ENCODE measurements at regions not wholly inside any gene's neighbourhood (a gene's known extent, or its start where the extent isn't known, plus 50 kb on each side); places are given as distances from the start of the nearest gene placed in this dataset.

- WGBS, 2 donors, result 52 to 58% methylated on average over 5 of the region's 5 CpGs
- TF ChIP-seq POLR2A (IDR thresholded peaks at IDR 0.05), result no peak
- TF ChIP-seq CTCF (IDR thresholded peaks at IDR 0.05), result no peak
- intact Hi-C loops (cut with DNase I; ENCODE audit: low total_unique reads), result no loop called here
Measured at GRCh38 chr7:24019841-24020240, 264.1 kb upstream of the NPY start.

GRCh38 chr7:24024276-24025068 is 259.5 kb upstream of the NPY start:
- TF ChIP-seq POLR2A (IDR thresholded peaks at IDR 0.05) (no peak), CTCF (IDR thresholded peaks at IDR 0.05) (no peak)
- 35 to 37% methylated on average over 6 of the region's 6 CpGs for WGBS, 2 donors
- DNase-seq (ENCODE audit: low spot score in 2 of 2), result no peak
- intact Hi-C loops (cut with DNase I; ENCODE audit: low total_unique reads), result no loop called here
- H3K4me3 ChIP-seq (ENCODE audit: low read depth, poor library complexity, severe bottlenecking), result no peak overlapping the region

More at GRCh38 chr7:24019841-24020240, 264.1 kb upstream of the NPY start:
- DNase-seq (ENCODE audit: low spot score in 2 of 2), result no peak
- H3K4me3 ChIP-seq (ENCODE audit: low read depth, poor library complexity, severe bottlenecking), result no peak overlapping the region

GRCh38 chr7:24025094-24025493 is 258.9 kb upstream of the NPY start:
- no peak for DNase-seq (ENCODE audit: low spot score in 2 of 2)
- H3K4me3 ChIP-seq (ENCODE audit: low read depth, poor library complexity, severe bottlenecking), result no peak overlapping the region
- TF ChIP-seq POLR2A (IDR thresholded peaks at IDR 0.05) (no peak), CTCF (IDR thresholded peaks at IDR 0.05) (no peak)
- intact Hi-C loops (cut with DNase I; ENCODE audit: low total_unique reads), result no loop called here
- WGBS, 2 donors, result 18 to 26% methylated on average over 2 of the region's 2 CpGs

GRCh38 chr7:24025765-24026164 is 258.2 kb upstream of the NPY start:
- 84 to 93% methylated on average over 3 of the region's 3 CpGs for WGBS, 2 donors
- H3K4me3 ChIP-seq (ENCODE audit: low read depth, poor library complexity, severe bottlenecking), result no peak overlapping the region
- TF ChIP-seq POLR2A (IDR thresholded peaks at IDR 0.05) (no peak), CTCF (IDR thresholded peaks at IDR 0.05) (no peak)
- no peak for DNase-seq (ENCODE audit: low spot score in 2 of 2)
- intact Hi-C loops (cut with DNase I; ENCODE audit: low total_unique reads), result no loop called here

GRCh38 chr7:24026351-24026750 is 257.6 kb upstream of the NPY start:
- H3K4me3 ChIP-seq (ENCODE audit: low read depth, poor library complexity, severe bottlenecking), result no peak overlapping the region
- no peak for DNase-seq (ENCODE audit: low spot score in 2 of 2)
- TF ChIP-seq POLR2A (IDR thresholded peaks at IDR 0.05) (no peak), CTCF (IDR thresholded peaks at IDR 0.05) (no peak)
- intact Hi-C loops (cut with DNase I; ENCODE audit: low total_unique reads), result no loop called here

- WGBS, 2 donors, result 78 to 85% methylated on average over 1 of the region's 1 CpG
- intact Hi-C loops (cut with DNase I; ENCODE audit: low total_unique reads), result no loop called here
- no peak overlapping the region for H3K4me3 ChIP-seq (ENCODE audit: low read depth, poor library complexity, severe bottlenecking)
- DNase-seq (ENCODE audit: low spot score in 2 of 2), result no peak
- TF ChIP-seq POLR2A (IDR thresholded peaks at IDR 0.05) (no peak), CTCF (IDR thresholded peaks at IDR 0.05) (no peak)
Measured at GRCh38 chr7:24029068-24029467, 254.9 kb upstream of the NPY start.

All from lower leg skin (tissue), 4 donors.